Erythroblast (primary cell): ENCODE measurements at regions not wholly inside any gene's neighbourhood (a gene's known extent, or its start where the extent isn't known, plus 50 kb on each side); places are given as distances from the start of the nearest gene placed in this dataset.

Source experiments
- GATA1 ChIP-seq: IDR thresholded peaks from 2 replicates; pipeline ENCODE4 v1.6.1; 2011; ENCODE audit warnings: low read depth, mild to moderate bottlenecking, control low read depth, low read length, moderate library complexity
- POLR2A ChIP-seq: IDR thresholded peaks from 2 replicates; pipeline ENCODE4 v1.6.1; 2011; ENCODE audit warnings: mild to moderate bottlenecking, low read length

DNA sequence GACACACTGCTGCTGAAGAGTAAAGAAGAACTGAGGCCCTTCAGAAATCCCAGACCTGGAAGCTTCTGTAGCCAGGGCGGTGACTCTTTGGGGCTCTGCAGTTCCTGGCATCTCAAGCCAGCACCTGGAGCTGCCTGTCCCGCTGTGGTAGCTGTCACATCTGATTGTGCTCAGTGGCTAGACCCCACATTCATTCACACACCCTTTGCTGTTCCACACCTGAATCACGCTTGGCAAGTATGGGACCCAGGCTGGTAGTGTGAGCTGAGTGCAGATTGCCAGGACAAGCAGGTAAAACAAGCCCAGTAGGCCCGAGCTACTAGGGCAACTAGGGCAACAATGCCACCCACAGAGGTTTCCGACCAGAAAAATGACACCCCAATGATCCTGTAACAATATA lies 218.2 kb downstream of the VGLL3 start:
- TF ChIP-seq POLR2A: no peak
- TF ChIP-seq GATA1: no peak
